Esophagus muscularis mucosa (tissue), 4 donors: ENCODE measurements at regions not wholly inside any gene's neighbourhood (a gene's known extent, or its start where the extent isn't known, plus 50 kb on each side); places are given as distances from the start of the nearest gene placed in this dataset.

Source experiments
- EP300 ChIP-seq: sonication (generic); formaldehyde crosslinking; IDR thresholded peaks from one replicate; pipeline ENCODE4 v1.6.1; 2017; ENCODE audit warnings: antibody characterized with exemption
- POLR2A ChIP-seq: fragments of 450-650 bp; IDR thresholded peaks from one replicate; pipeline ENCODE4 v1.6.1; 2017; ENCODE audit warnings: antibody characterized with exemption, moderate library complexity, mild to moderate bottlenecking, low read depth
- POLR2AphosphoS5 ChIP-seq, 2 donors: sonication (generic); formaldehyde crosslinking; IDR thresholded peaks; one replicate each; pipeline ENCODE4 v1.6.1; 2017; ENCODE audit warnings: antibody characterized with exemption in 2 of 2
- TF ChIP-seq, protein P1 (sequence below), 3 experiments: fragments of 200-600 bp in 2 of 3; fragments of 450-650 bp in 1 of 3; sonication (generic) in 2 of 3; IDR thresholded peaks; one replicate each; pipeline ENCODE4 v1.5.1; 2017 to 2019; ENCODE audit warnings: antibody characterized with exemption in 3 of 3, mild to moderate bottlenecking in 2 of 3, moderate library complexity in 1 of 3

DNA sequence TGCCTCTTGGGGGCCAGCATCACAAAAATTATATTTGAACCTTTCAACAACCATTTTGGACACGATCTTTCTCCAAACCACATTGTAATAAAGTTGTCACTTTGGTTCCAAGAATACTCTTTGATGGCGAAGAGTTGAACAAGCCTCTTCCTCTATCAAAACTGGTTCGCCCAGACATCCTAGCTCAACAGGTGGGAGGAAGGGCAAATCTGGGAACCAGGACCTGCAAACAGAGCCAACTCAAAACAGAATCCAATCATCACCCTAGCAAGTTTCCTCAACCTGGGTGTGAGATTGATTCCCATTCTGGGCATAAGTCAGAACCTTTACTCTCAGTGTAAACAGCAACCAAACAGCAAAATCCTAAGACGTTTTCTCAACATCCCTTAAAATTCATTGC, 141.2 kb upstream of the RREB1 start:
- TF ChIP-seq, protein P1, sequence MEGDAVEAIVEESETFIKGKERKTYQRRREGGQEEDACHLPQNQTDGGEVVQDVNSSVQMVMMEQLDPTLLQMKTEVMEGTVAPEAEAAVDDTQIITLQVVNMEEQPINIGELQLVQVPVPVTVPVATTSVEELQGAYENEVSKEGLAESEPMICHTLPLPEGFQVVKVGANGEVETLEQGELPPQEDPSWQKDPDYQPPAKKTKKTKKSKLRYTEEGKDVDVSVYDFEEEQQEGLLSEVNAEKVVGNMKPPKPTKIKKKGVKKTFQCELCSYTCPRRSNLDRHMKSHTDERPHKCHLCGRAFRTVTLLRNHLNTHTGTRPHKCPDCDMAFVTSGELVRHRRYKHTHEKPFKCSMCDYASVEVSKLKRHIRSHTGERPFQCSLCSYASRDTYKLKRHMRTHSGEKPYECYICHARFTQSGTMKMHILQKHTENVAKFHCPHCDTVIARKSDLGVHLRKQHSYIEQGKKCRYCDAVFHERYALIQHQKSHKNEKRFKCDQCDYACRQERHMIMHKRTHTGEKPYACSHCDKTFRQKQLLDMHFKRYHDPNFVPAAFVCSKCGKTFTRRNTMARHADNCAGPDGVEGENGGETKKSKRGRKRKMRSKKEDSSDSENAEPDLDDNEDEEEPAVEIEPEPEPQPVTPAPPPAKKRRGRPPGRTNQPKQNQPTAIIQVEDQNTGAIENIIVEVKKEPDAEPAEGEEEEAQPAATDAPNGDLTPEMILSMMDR (IDR thresholded peaks at IDR 0.05), result no peak
- TF ChIP-seq POLR2A (no peak), POLR2AphosphoS5 (IDR thresholded peaks at IDR 0.05) (no peak), EP300 (no peak)
